NCI-H146 treated with DMSO at 0.1 percent for 48 hours (cell line): ENCODE measurements at regions not wholly inside any gene's neighbourhood (a gene's known extent, or its start where the extent isn't known, plus 50 kb on each side); places are given as distances from the start of the nearest gene placed in this dataset.
"Not testable (repeated sequence)": the region's sequence is repeated elsewhere in the genome, so short reads cannot be mapped to it uniquely, and the experiment has no call there.

Experiments used
- DNase-seq: peaks from one replicate; lab custom pipeline; 2025; ENCODE audit not compliant: unreplicated experiment; lab: John Stamatoyannopoulos, UW

- no peak for DNase-seq
Measured at GRCh38 chr2:186349508-186349907, 136.6 kb upstream of the ZC3H15 start.

GRCh38 chr2:186354160-186354559, 131.9 kb upstream of the ZC3H15 start:
- not testable (repeated sequence) for DNase-seq

GRCh38 chr2:186365406-186365805, 120.7 kb upstream of the ZC3H15 start:
- DNase-seq, result no peak

GRCh38 chr2:186379052-186379451, 107.0 kb upstream of the ZC3H15 start:
- no peak for DNase-seq

GRCh38 chr2:186380805-186381204, 105.3 kb upstream of the ZC3H15 start:
- no peak for DNase-seq

GRCh38 chr2:186381573-186381972, 104.5 kb upstream of the ZC3H15 start:
- no peak for DNase-seq

- DNase-seq, result no peak
Measured at GRCh38 chr2:186382932-186383331, 103.1 kb upstream of the ZC3H15 start.

GRCh38 chr2:186384226-186384625, 101.8 kb upstream of the ZC3H15 start:
- no peak for DNase-seq

- not testable (repeated sequence) for DNase-seq
Measured at GRCh38 chr2:186385638-186386201, 100.3 kb upstream of the ZC3H15 start.

GRCh38 chr2:186399082-186399644, 86.9 kb upstream of the ZC3H15 start:
- no peak for DNase-seq

GRCh38 chr2:186405842-186406241, 80.2 kb upstream of the ZC3H15 start:
- no peak for DNase-seq

- no peak for DNase-seq
Measured at GRCh38 chr2:186407611-186408010, 78.4 kb upstream of the ZC3H15 start.

- DNase-seq, result no peak
Measured at GRCh38 chr2:186410802-186411201, 75.3 kb upstream of the ZC3H15 start.

- no peak for DNase-seq
Measured at GRCh38 chr2:186422226-186422625, 63.8 kb upstream of the ZC3H15 start.

- no peak for DNase-seq
Measured at GRCh38 chr2:186423481-186423880, 62.6 kb upstream of the ZC3H15 start.

GRCh38 chr2:186424265-186424664, 61.8 kb upstream of the ZC3H15 start:
- DNase-seq, result no peak

GRCh38 chr2:186425576-186425975, 60.5 kb upstream of the ZC3H15 start:
- no peak for DNase-seq

- DNase-seq, result no peak
Measured at GRCh38 chr2:186426153-186427016, 59.7 kb upstream of the ZC3H15 start.

GRCh38 chr2:186427017-186427350, 59.1 kb upstream of the ZC3H15 start:
- DNase-seq, result not testable (repeated sequence)

GRCh38 chr2:186427970-186428369, 58.1 kb upstream of the ZC3H15 start:
- DNase-seq, result no peak

GRCh38 chr2:186429104-186429503, 57.0 kb upstream of the ZC3H15 start:
- no peak for DNase-seq

- no peak for DNase-seq
Measured at GRCh38 chr2:186431306-186431705, 54.8 kb upstream of the ZC3H15 start.
